ENCODE measurements at regions not wholly inside any gene's neighbourhood (a gene's known extent, or its start where the extent isn't known, plus 50 kb on each side); places are given as distances from the start of the nearest gene placed in this dataset.
A peak's percentile ranks its signal among the peaks of the same experiment; 100 is the strongest.
"Not testable (repeated sequence)": the region's sequence is repeated elsewhere in the genome, so short reads cannot be mapped to it uniquely, and the experiment has no call there.

- no peak for DNase-seq
These were observed 205.9 kb upstream of the VCX start for GRCh38 chrX:7637066-7637465.

GRCh38 chrX:7635604-7636003 is 207.4 kb upstream of the VCX start:
- DNase-seq = no peak

- no peak for DNase-seq
These were observed 222.4 kb upstream of the VCX start for GRCh38 chrX:7620560-7620959.

- no peak for DNase-seq
These were observed 225.0 kb upstream of the VCX start for GRCh38 chrX:7617994-7618393.

GRCh38 chrX:7614616-7615015 is 228.4 kb upstream of the VCX start:
- DNase-seq = peak; percentile 93

- DNase-seq = not testable (repeated sequence)
These were observed 234.3 kb upstream of the VCX start for GRCh38 chrX:7608625-7609024.

GRCh38 chrX:7606039-7606652 is 236.8 kb upstream of the VCX start:
- DNase-seq = no peak

GRCh38 chrX:7603387-7603786 is 239.6 kb upstream of the VCX start:
- DNase-seq = no peak

GRCh38 chrX:7596822-7597221 is 246.1 kb upstream of the VCX start:
- no peak for DNase-seq

- DNase-seq = not testable (repeated sequence)
These were observed 249.6 kb upstream of the VCX start for GRCh38 chrX:7593370-7593769.

- DNase-seq = no peak
These were observed 256.8 kb upstream of the VCX start for GRCh38 chrX:7586126-7586525.

GRCh38 chrX:7582191-7582590 is 260.8 kb upstream of the VCX start:
- peak; percentile 56 for DNase-seq

GRCh38 chrX:7580127-7580526 is 262.8 kb upstream of the VCX start:
- no peak for DNase-seq

- DNase-seq = no peak
These were observed 268.6 kb upstream of the VCX start for GRCh38 chrX:7574325-7574724.

GRCh38 chrX:7570432-7571029 is 272.4 kb upstream of the VCX start:
- no peak for DNase-seq

- no peak for DNase-seq
These were observed 274.4 kb upstream of the VCX start for GRCh38 chrX:7568597-7568996.

- DNase-seq = no peak
These were observed 274.8 kb upstream of the VCX start for GRCh38 chrX:7568130-7568529.

GRCh38 chrX:7552760-7553159 is 290.2 kb upstream of the VCX start:
- DNase-seq = no peak

GRCh38 chrX:7546551-7547080 is 296.4 kb upstream of the VCX start:
- no peak for DNase-seq

GRCh38 chrX:7545564-7545963 is 297.4 kb upstream of the VCX start:
- no peak for DNase-seq

GRCh38 chrX:7542587-7543380 is 300.2 kb upstream of the VCX start:
- DNase-seq = no peak

- no peak for DNase-seq
These were observed 320.1 kb upstream of the VCX start for GRCh38 chrX:7522860-7523259.

GRCh38 chrX:7515681-7516413 is 327.1 kb upstream of the VCX start:
- no peak for DNase-seq
